Jurkat, Clone E6-1 (cell line): ENCODE measurements at regions not wholly inside any gene's neighbourhood (a gene's known extent, or its start where the extent isn't known, plus 50 kb on each side); places are given as distances from the start of the nearest gene placed in this dataset.

Experiments
- DNase-seq: peaks from one replicate; pipeline ENCODE4 v3.0.0-alpha.2; 2011; ENCODE audit warnings: low read depth, low spot score
- H3K4me3 ChIP-seq: 2 replicates; pipeline ENCODE4 v1.5.1; 2011; ENCODE audit warnings: mild to moderate bottlenecking, low read length, control low read depth, moderate library complexity

DNA sequence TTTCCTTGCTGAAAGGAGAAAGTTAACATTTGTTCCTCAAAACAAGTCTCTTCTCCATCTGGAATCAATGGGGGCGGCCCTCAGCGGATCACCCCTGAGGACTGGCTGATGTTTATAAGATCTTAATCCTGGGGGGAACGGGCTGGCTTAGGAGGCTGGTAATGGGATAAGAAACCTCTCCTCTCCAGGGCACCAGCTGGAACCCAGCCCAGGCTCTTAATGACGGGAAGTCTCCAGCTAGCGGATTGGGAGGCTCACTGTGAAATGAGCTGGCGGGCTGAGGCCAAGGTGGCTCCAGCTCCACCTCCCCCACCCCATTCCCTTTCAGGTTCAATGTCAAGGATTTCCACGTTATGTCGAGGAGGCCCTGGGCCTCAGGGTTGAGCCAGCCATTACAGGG is 1133.0 kb downstream of the VRK1 start:
- DNase-seq = no peak

DNA sequence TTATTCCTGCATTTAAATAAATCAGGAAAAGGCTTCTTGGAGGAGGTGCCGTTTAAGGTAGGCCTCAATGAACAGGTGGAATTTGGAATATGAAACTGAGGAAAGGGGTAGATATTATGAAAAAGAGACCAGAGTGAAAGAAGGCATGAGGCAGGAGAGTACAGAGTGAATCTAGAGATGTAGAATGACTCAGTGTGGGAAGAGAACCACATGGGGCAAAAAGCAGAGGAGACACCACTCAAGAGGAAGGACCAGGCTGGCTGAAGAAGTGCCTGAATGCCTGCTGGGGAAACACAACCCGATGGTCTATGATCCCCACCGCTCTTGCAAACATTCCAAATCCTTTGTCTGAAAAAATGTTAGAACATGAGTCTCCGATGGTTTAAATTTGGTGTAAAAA is 1134.1 kb downstream of the VRK1 start:
- DNase-seq = no peak
- H3K4me3 ChIP-seq = no peak overlapping the region

More for the DNA sequence above, 1133.0 kb downstream of the VRK1 start:
- no peak overlapping the region for H3K4me3 ChIP-seq

DNA sequence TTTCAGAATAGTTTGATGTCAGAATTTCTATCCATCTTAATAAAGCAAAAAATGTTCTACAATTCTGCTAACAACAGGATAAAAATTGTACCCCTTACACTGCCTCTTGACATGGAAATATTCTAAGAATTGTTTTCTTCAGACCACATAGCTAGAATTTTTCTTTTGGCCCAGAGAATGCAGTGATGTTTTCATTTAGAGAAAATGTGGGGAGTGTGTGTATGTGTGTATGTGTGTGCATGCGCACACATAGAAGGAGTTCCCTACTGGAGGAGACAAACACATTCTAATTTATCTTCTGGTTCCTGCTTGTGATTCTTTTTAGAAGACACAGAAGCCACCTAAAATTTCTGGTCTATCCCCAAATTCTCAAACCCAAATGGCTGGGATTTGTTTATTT is 1145.7 kb downstream of the VRK1 start:
- H3K4me3 ChIP-seq = no peak overlapping the region
- DNase-seq = no peak

DNA sequence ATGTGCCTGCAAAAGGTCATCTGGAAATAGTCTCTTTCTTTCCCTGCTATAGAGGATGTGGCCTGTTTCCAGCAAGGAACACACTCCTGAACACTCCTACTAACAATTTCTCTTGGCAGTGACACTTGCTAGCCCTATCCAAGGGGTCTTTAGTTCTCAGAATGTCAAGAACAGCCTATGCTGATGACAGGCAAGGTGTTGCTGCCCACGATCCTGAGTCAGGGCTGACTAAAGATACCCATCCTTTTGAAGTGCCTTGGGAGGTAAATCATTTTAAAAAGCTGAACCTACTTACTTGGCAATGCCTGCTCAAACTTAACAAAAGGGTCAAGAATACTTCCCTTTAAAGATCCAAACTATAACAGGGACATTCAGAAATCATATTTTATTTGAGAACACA is 1146.4 kb downstream of the VRK1 start:
- no peak for DNase-seq
- H3K4me3 ChIP-seq = no peak overlapping the region

DNA sequence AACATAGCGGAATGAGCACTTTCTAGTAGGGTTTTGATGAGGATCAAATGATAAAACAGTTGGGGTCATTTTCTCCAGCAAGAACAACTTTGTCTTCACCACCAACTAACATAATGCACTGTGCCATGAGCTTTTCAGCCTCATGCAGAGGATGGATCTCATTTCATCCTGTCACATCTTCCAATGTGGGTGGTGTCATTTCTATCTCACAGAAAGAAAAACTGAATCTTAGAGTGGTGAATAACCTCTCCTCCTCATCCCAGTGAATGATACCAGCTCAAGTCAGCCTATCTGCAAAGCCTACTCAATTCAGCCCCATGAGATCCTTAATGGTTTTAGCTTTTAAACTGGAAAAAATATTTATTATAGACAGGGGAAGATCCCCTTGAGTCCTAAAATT is 1147.2 kb downstream of the VRK1 start:
- no peak for DNase-seq
- H3K4me3 ChIP-seq = no peak overlapping the region

DNA sequence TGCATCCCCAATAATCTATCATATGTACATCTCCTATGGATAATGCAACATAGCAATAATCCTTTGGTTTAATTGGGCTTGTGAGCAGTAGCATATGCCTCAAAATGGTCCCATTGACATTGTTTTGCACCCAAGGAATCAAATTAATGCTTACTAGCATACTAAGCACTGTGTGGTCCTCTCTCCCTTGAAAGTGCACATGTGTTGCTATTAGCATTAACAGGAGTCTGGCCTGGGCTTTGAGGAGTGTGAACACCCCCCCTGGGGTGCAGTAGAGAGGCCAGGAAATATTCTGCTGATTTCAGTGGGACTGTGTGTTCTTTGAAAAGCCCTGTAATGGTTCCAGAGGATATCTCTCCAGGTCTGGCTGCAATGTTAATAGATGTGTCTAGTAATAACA is 1148.4 kb downstream of the VRK1 start:
- H3K4me3 ChIP-seq = no peak overlapping the region
- no peak for DNase-seq

DNA sequence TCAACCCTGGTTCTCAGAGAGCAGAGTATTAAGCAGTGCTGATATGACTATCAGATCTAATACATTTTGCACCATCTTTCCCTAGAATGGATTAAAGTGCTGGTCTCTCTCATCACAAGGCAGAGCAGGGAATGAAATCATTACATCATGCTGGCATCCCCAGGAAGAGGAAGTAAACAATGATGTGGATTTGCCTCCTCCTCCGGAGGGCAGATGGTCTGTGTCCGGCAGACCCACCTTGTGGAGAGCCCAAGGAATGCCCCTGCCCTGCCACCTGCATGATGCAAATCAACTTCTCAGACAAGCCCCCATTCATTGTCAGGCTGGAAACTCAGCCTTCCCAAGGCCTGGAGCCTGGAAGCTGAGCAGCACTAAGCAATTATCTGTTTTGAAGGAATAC is 1149.1 kb downstream of the VRK1 start:
- DNase-seq = no peak
- H3K4me3 ChIP-seq = no peak overlapping the region

DNA sequence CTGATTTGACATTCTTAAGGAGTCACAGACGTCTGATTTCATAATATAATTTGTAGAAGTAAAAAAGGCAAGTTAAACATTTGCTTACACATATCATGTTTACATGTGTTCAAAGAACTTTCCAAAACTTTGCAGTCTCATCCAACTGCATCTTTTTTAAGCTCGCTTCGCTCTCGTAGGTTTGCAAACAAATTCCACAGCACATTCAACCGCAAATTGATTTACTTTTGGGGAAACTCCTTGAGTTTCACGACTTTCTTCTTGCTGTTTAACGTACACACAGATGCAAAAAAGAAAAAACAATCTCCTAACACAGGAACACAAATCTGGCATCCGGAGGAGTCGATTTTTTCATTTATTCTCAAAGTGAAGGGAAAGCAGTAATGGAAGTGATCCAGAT is 1149.5 kb downstream of the VRK1 start:
- H3K4me3 ChIP-seq = no peak overlapping the region
- no peak for DNase-seq

DNA sequence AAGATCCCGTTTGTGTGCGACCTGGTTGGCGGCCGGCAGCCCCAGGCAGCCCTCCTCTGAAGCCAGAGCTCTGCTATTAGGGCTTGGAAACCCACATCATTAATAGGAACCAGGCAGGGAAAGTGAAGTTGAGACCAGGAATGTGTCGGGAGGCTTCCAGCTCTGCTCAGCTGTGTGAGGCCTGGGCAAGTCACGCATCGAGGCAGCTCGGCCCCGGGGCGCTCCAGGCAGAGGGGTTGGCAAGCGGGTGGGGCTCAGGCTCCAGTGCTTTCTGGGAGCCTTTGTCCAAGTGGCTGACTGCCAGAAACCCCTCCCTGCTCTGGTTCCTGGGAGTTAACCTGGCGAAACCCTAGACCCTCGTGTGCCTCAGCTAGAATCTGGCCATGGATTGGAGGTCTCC is 1151.7 kb downstream of the VRK1 start:
- no peak for DNase-seq
- H3K4me3 ChIP-seq = no peak overlapping the region

DNA sequence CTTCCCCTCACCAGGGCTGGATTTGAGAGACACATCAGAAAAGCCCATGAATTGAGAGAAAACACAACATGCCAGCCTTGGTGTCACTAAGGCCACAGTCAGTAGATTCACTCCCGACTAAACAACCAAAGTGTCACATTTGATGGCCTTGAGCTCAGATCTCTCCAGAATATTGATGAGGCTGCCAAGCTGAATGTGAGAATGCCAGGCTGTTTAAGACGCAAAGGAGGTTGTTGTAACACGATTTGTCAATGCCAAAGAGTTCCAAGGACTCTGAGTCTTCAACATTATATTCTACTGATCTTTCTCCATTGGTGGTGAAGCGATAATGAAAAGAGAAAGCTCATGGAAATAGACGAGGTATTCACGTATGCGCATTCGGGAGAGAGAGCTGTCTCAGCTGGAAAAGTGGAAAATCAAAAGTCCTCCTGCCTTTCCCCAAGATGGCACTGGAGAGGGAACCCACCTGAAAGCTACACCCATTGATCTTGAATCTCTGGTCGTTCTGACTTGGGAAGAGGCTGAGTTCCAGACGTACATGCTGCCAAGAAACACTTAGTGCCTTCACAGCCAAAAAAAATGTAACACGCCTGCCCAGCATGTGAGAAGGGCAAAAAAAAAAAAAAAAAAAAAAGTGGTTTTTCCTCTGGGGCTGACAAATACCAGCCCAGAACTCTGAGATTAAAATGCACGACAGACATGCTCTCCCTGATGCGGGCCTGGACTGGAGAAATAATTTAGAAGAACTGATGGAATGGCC is 1159.6 kb downstream of the VRK1 start:
- DNase-seq = no peak
- H3K4me3 ChIP-seq = no peak overlapping the region

DNA sequence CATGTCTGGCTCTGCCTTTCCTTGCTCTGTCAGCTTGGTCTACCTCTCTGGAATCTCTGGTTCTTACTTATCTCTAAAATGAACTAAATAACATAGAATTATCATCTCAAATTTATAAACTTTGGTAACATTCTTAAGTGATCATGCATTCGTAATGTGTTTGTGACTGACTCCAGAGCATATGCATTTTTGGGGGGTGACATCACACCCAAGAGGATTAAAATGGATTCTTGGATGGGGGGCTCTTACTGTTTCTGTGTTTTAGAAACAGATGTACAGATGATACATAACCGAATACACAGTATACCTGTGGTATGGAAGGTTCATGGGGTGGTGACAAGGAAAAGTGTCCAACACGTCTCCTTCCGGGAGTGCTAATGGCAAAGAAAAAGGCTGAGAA is 1162.1 kb downstream of the VRK1 start:
- no peak overlapping the region for H3K4me3 ChIP-seq
- no peak for DNase-seq

DNA sequence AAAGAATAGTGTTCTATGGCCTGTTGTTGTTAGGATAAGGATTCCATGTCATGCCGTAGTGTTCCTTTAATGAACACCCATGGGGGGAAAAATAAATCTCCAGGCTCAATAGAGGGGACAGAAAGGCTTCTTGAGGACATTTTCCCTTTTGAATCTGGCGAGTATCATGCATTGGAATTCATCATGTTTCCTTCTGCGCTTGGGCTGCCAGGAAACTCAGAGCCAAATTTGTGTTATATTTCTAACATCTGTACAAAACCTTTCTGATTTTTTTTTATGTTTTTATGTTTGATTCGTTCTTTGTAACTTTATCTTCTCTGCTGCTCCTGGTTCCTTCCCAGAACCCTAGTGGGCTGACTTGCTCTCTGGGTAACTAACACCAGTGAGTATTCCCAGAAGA is 1163.3 kb downstream of the VRK1 start:
- no peak for DNase-seq
- no peak overlapping the region for H3K4me3 ChIP-seq

DNA sequence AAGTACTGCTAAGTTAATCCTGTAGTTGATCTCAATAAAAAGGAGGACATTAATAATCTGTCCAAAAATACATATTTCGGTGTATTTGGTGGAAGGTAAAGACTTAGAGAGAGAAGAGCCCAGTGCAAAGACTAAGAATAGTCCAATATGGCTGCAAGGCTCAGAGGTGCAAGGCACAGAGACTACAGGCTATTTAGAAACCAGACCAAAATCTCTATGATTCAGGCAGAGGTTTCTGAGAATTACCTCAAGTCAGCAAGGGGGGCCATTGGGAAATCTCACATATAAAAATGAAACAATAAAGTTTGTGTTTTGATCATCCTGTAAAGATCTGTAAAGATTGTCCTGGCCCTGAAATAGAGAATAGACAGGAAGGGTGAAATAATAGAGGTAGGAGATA is 1173.0 kb downstream of the VRK1 start:
- no peak for DNase-seq
- no peak overlapping the region for H3K4me3 ChIP-seq

DNA sequence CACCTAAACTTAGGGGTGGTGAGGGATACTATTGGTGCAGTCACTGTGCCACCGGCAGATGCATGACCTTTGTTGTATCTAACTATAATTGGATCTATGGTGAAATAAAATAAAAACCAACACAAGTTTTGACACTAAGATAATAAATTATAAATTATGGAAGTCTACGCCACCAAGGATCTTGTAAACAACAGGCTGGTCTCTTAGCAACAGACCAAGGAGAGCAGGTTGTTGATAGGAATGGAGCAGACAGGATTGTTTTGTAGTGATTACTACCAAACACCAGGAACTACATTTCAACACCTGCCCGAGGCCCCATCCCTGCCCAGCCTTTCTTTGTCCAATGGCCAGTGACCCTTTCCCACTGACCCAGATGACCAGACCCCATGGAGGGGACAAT is 1178.0 kb downstream of the VRK1 start:
- no peak for DNase-seq
- no peak overlapping the region for H3K4me3 ChIP-seq

DNA sequence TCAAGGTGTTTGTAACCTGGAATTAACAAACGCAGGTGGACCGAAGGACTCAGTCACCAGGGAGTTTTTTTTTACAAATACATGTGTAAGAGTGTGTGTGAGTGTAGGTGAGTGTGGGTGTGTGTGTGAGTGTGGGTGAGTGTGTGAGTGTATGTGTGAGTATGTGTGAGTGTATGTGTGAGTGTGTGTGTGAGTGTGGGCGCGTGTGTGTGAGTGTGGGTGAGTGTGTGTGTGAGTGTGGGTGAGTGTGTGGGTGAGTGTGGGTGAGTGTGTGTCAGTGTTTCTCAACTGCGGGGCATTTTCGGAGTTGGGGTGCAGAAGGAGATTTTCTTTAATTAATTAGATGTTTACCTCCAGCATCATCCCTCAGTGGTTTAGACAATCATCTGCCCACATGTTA is 1178.8 kb downstream of the VRK1 start:
- no peak overlapping the region for H3K4me3 ChIP-seq

DNA sequence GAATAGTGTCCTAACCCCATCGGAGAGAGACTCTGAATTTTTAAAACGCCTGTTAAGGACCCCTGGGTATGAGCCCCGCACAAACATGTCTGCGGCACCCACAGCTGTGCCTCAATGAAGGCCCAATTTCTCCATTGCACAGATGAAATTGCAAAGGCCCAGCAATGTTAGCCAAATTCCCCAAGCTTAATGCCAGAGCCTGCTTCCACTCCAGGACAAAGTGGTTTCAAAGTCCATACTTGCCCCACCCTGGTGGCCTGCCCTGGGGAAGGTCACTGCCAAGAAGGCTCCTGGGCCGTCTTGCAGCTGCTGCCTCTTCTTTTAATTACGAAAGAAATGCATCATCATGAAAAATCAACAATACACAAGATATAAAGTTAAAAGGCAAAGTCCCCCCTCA is 1179.7 kb downstream of the VRK1 start:
- peak overlapping the region; percentile 73 for H3K4me3 ChIP-seq
- no peak for DNase-seq

More for the DNA sequence above, 1178.8 kb downstream of the VRK1 start:
- no peak for DNase-seq

DNA sequence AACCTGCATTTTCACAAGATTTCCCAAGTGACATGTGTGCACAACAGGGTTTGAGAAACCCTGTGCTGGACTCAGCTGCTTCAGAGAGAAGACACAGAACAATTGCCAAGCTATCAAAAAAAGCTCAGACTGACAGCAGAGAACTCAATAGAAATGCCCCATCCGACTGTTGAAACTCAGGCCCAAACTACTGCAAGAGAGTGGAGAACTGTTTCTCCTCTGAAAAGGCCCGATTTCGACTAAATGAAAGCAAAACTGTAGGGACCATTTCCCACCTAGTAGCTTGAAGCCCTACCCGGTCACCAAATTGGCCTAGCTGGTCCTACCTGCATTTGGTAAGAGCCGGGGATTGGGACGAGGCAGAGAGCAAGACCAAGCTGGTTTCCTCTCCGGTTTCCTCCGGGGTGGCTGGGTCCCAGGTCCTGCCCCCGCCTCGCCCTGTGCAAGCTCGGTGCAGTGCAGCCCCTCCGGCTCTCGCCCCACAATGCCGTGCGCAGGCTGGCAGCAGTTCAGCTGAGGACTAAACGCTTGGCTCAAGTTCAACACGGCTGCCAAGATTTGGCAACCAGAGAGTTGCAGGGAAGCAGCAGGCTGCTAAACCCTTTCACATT is 1180.6 kb downstream of the VRK1 start:
- DNase-seq = peak; percentile 87
- peak overlapping the region; percentile 73 for H3K4me3 ChIP-seq

DNA sequence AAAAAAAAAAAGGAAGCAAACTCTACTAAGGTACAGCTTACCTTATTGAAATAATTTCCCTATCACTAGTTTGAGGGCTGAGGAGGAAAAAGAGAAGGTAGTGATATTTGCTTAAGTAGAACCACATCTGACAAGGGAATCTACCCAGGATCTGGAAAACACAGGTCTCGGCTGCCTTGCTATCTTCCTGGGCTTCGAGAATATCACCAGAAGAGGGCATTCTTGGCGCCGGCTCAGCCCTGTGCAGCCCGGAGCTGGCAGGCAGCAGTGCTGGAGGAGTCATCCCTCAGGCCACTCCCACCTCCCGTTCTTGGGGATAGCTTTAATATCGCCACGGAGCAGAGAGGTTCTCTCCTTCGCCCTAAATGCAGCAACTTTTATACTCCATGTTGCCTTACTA is 1181.2 kb downstream of the VRK1 start:
- DNase-seq = peak; percentile 82
- H3K4me3 ChIP-seq = peak overlapping the region; percentile 73

DNA sequence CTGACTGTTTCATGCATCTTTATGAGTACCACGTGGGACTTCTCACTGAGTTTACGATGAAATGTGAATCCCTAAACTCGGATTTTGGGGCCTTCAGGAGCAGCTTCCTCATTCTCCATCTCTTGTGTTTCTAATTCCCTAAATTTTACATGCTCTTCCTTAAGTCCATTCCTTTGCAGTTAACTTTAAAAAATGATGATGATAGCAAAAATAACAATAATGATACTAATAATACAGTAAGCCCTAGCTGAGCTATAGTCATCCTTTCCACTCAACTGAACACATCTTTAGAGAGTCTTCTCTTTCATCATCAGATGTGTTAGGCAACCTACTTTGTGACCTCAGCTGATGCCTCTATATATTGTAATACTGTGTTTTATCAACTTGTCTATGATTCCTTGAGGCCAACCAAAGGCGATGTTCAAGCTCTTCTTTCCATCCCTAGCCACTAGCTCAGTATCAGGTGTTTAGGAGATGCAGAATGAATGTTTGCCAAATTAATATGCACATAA is 1196.4 kb downstream of the VRK1 start:
- H3K4me3 ChIP-seq = no peak overlapping the region
- no peak for DNase-seq

DNA sequence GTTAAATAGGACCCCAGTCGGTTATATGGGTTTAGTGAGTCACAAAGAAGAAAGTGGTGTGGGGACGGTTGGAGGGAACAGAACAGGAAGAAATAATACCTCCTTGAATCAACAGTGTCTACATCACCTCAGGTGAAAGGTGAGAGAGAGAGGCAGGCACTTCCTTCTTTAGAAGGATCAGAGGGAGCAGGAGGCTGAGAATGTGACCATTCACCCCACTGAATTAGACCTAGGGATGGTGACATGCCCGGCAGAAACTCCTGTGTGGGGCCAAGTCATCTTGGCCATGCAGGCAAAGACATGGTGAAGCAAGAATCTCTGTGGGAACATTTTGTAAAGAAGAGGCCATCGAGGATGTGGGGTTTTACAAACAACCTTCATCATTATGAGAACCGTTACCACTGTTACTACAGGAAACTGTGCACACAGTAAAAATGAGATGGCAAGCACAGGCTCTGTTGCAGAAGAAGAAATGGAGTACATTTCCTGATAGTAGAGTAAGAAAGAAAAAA is 1196.9 kb downstream of the VRK1 start:
- peak; percentile 68 for DNase-seq
- H3K4me3 ChIP-seq = no peak overlapping the region

DNA sequence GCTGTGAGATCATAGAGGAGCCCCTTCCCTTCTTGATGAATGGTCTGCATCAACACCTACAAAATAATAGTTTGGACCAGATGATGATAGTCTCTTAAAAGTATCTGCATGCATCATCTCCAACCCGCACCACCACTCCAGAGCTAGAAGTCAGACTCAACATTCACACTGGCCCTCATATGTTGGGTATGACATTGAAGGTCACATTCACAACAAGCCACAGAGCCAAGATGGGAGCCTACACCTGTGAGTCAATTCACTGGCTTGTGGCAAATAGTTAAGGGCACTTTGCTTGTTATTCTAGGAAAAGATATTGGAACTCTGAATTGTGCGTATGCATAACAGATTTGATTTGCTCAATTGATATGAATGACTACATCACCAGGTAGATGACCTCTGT is 1197.9 kb downstream of the VRK1 start:
- no peak for DNase-seq
- no peak overlapping the region for H3K4me3 ChIP-seq
